ENCODE measurements at regions not wholly inside any gene's neighbourhood (a gene's known extent, or its start where the extent isn't known, plus 50 kb on each side); places are given as distances from the start of the nearest gene placed in this dataset.

DNA sequence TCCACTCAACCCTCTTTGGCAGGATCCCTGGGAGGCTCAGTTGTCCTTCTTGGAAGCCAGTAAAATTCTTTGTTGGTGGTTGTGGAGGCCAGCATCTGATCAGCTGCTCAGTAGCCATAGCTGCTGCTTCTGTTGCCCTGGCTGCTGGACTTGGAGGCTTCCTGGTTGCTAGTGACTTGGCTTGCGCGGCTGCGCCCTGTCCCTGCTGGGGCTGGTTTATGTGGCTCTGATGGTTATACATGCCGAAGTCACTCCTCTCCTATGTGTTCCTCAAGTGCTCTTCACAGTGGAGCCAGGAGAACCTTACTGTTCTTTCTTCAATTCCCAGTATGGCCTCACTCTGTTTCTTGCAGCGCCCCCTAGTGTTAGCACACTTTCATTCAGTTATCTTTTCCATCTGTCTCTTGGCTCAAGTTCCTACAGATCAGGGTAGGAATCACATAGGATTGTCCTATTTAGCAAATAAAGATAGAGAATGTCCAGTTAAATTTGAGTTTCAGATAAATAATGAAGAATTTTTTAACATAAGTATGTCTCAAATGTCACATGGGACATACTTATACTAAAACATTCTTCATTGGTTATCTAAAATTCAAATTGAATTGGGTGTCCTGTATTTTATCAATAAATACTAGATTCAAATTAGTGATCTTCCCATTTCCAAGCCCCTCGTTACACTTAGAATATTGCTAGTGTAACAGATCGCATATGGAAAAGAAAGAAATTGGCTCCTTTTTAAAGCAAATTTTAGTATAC lies 176.5 kb downstream of the TGFB2 start:
- no peak overlapping the region for H3K4me3 ChIP-seq
- H3K36me3 ChIP-seq, result no peaks in the 10 kb centered on the region
- no peaks in the 10 kb centered on the region for H3K9me3 ChIP-seq
- no peaks in the 10 kb centered on the region for H3K27me3 ChIP-seq
- no peak overlapping the region for H3K27ac ChIP-seq
- H3K4me1 ChIP-seq, result no peaks in the 10 kb centered on the region
- peak; percentile 61 to 76 for TF ChIP-seq CTCF (IDR thresholded peaks at IDR 0.05)
- no peak for DNase-seq (ENCODE audit: low spot score)

DNA sequence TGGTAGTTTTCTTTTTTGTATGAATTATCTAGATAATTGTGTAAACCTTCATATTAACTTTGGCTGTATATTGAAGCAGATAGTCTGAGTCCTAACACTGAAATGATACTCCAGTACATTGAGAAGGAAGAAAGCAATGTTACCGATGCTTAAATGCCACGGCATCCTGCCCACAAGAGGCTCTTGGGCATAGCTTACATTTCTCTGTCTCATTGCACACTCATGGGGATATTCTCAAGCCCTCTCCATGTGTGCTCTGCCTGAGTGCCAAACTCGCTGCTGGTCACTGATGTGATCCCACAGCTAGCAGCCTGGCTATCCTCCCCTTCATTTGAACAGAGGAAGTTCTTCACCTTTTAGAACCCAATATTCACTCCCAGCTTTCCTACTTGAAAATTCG lies 179.4 kb downstream of the TGFB2 start:
- Histone ChIP-seq H3K27me3 (no peaks in the 10 kb centered on the region), H3K27ac (no peak overlapping the region), H3K4me1 (no peaks in the 10 kb centered on the region), H3K36me3 (no peaks in the 10 kb centered on the region), H3K9me3 (no peaks in the 10 kb centered on the region), H3K4me3 (no peak overlapping the region)
- no peak for DNase-seq (ENCODE audit: low spot score)
- no peak for TF ChIP-seq CTCF (IDR thresholded peaks at IDR 0.05)

GRCh38 chr1:218525031-218525430 lies 179.9 kb downstream of the TGFB2 start:
- Histone ChIP-seq H3K4me3 (no peak overlapping the region), H3K9me3 (no peaks in the 10 kb centered on the region), H3K4me1 (no peaks in the 10 kb centered on the region), H3K27me3 (no peaks in the 10 kb centered on the region), H3K27ac (no peak overlapping the region), H3K36me3 (no peaks in the 10 kb centered on the region)
- TF ChIP-seq CTCF (IDR thresholded peaks at IDR 0.05), result no peak
- DNase-seq (ENCODE audit: low spot score), result no peak

DNA sequence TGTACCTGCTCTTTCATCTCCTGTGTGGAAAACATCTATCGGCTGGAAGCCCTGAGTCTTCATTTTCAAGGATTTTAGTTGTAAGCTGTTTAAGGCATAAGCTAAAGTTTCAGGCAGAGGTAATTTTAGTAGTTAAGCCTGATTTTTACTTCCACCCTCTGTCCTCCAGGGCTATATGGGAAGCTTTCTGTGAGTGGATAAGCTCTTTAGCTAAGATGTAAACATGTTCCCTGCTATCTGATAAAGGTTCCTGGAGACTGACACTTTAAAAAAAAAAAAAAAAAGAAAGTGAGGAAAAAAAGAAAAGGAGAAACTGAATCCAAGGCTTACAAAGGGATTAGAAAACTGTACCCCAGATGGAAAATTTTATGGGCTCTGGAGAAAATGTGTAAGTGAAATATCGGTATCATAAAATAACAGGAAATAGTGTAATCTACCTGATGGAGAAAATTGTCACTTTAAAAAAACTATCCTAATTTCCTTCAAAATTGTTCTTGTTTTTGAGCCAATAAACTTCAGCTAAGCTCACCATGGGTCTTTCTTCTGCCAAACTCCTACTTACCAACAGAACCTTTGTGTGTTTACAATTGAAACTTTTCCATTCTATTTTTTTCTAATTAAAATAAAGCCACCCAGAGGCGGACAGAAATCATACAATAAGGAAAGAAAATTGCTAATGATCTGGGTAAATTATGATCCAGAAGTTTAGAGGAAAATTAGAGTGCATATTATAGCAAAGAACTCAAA lies 180.5 kb downstream of the TGFB2 start:
- H3K27me3 ChIP-seq, result no peaks in the 10 kb centered on the region
- H3K4me3 ChIP-seq, result no peak overlapping the region
- no peak for DNase-seq (ENCODE audit: low spot score)
- H3K27ac ChIP-seq, result no peak overlapping the region
- H3K4me1 ChIP-seq, result no peaks in the 10 kb centered on the region
- TF ChIP-seq CTCF (IDR thresholded peaks at IDR 0.05), result no peak
- no peaks in the 10 kb centered on the region for H3K9me3 ChIP-seq
- H3K36me3 ChIP-seq, result no peaks in the 10 kb centered on the region

GRCh38 chr1:218526198-218526580 lies 181.1 kb downstream of the TGFB2 start:
- no peaks in the 10 kb centered on the region for H3K4me1 ChIP-seq
- TF ChIP-seq CTCF (IDR thresholded peaks at IDR 0.05), result no peak

More at GRCh38 chr1:218526198-218526580, 181.1 kb downstream of the TGFB2 start:
- Histone ChIP-seq H3K4me3 (no peak overlapping the region), H3K27ac (no peak overlapping the region), H3K9me3 (no peaks in the 10 kb centered on the region), H3K27me3 (no peaks in the 10 kb centered on the region), H3K36me3 (no peaks in the 10 kb centered on the region)
- no peak for DNase-seq (ENCODE audit: low spot score)
